HG02938 (cell line): ENCODE measurements at regions not wholly inside any gene's neighbourhood (a gene's known extent, or its start where the extent isn't known, plus 50 kb on each side); places are given as distances from the start of the nearest gene placed in this dataset.
"Not testable (repeated sequence)": the region's sequence is repeated elsewhere in the genome, so short reads cannot be mapped to it uniquely, and the experiment has no call there.

Experiments
- ATAC-seq: cut with Tn5 transposase; IDR thresholded peaks from one replicate; pipeline ENCODE4 v1.9.1; 2021; ENCODE audit warnings: mild to moderate bottlenecking, moderate library complexity; ENCODE audit not compliant: unreplicated experiment

DNA sequence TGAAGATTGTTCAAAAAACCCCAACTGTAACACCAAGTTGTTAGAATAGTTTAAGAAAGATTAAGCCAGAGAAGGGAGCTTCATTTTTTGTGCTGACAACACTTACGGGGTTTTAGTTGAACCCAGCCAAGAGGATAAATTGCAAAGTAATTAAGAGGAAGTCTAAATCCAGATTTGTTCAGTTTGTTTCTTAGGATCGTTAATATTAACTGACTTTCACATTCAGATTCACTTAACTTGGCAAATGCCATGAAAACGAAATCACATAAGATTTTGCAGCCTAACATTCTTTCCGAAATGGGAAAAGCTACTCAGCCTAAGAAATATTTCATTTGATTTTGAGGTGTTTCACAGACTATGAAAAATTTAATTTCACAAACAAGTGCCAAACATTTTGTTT lies 511.3 kb downstream of the TRIML1 start:
- no peak for ATAC-seq

GRCh38 chr4:188657365-188657764 lies 518.1 kb downstream of the TRIML1 start:
- no peak for ATAC-seq

- ATAC-seq = no peak
Observed at GRCh38 chr4:188658958-188659522, 519.8 kb downstream of the TRIML1 start.

DNA sequence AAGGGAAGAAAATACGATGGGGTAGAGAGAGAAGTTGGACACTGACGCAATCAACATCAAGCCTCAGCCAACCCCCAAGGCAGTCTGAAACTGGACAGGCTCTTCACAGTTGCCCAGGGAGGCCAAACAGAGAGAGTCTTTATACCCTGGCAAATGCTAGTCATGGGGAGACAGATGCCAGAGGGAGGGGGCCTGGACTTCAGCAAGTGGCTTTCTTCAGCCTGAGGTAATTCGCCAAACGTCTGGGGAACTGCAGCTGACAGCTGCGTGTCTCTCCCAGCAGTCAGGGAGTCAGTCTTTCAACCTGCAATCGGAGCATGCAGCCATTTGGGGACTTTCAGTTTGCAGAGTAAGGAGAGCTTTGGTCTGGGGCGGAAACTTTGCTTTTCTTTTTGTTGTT lies 521.6 kb downstream of the TRIML1 start:
- no peak for ATAC-seq

DNA sequence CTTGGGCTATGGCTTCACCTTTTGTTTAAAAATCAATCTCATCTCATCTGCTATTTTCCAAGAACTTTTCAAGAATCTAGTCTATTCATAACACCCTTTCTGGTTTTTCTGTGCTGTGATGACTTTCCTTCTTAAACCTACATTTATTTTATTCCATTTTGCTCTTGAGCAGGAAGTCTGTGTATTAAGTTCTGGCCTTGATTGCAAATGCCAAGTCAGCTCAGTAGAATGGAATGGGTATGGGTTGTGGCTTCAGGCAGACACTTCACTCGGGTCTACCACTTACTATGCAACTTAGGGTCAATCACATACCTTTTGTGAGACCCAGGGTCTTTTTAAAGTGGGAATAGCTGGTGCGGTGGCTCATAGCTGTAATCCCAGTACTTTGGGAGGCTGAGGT lies 522.3 kb downstream of the TRIML1 start:
- ATAC-seq = no peak

- no peak for ATAC-seq
Observed at GRCh38 chr4:188663369-188663768, 524.1 kb downstream of the TRIML1 start.

DNA sequence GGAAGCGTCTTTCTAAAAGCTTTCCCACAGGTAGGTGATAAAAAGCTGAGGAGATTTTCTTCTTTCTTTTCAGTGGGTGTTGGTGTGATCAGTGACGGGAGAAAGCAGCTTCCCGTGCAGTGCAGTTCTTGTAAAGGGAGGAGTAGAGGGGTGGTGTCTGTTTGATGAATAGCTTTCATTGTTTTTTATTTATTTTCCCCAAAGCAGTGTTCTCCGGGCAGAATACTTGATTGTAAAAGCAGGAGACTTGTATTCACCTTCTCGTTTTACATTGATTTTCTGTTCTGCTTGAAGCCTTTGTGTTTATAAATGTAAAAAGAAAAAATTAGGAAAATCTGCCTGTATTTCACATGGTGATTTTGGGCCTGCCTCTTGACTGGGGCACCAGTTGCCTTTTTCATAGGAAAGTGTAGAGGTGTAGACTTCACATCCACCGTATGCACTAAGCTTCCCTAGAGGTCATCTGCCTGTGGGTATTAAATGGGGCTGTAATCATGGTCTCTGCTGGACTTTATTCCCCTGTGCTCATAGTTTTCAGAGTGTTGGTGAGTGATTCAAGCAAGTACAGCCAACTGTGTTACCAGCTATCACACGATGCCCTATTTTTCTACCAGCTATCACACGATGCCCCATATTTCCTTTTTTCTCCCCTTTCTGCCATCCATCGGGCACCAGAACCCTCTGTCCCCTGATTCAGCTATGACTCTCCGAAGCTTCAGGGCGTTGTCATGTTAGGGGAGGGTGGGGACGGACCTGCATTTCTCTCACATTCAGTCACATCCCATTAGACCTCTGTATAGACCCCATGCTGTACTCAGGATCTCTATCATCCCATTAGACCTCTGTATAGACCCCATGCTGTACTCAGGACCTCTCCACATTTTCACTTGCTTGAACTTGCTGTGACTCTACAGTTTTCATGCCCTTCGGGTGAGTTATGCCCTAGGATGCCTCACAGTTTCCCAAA lies 526.5 kb downstream of the TRIML1 start:
- ATAC-seq = no peak

GRCh38 chr4:188678691-188679090 lies 539.5 kb downstream of the TRIML1 start:
- ATAC-seq = not testable (repeated sequence)

DNA sequence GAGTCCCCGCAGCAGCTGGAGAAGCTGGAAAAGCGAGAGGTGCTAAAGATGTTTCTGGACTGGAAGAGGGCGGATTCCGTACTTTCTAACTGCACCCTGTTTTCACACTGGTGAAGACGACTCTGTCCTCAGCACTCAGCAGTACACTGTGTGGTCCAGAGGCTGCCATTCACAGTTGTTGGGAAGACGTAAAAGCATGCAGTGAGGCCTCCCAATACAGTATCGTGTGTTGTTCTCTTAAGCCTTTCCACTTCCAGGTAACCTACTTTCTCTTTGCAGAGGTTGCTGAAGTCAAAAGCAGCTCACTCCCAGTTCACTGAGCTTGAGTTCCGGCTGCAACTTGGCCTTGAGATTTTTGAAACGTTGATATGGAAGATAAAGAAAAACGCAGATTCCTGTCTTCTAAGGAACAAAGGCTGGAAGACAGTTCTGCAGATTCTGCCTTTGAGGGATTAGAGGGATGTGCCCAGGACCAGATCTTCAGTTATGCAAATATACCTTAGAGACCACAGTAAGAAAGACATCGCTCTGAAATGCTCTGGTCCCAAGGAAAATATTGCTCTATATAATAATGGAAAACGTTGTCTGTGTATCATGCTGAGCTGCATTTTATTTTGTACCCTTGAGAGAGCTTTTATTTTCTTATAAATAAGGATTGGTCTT lies 540.9 kb downstream of the TRIML1 start:
- ATAC-seq = no peak

GRCh38 chr4:188680667-188681063 lies 541.4 kb downstream of the TRIML1 start:
- ATAC-seq = no peak

DNA sequence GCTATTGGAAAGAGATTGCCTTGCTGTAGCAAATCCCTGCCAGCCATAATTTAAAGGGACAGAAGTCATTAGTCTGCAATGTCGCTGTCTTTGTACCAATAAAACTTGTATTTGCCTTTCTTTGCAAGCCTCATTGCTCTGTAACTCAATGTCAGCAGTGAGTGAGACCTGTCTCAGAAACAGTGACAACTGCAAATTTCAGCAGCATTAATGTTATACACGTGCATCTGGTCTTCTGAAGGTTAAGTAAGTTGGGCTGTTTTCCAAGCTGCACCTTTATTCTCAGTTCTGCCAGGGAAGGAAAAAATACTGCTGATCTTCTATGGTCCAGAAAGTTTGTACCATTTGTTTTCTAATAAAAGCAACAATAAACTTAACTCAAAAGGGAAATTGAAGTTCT lies 543.1 kb downstream of the TRIML1 start:
- no peak for ATAC-seq

- no peak for ATAC-seq
Observed at GRCh38 chr4:188683571-188683970, 544.3 kb downstream of the TRIML1 start.

GRCh38 chr4:188688956-188689355 lies 549.7 kb downstream of the TRIML1 start:
- no peak for ATAC-seq

DNA sequence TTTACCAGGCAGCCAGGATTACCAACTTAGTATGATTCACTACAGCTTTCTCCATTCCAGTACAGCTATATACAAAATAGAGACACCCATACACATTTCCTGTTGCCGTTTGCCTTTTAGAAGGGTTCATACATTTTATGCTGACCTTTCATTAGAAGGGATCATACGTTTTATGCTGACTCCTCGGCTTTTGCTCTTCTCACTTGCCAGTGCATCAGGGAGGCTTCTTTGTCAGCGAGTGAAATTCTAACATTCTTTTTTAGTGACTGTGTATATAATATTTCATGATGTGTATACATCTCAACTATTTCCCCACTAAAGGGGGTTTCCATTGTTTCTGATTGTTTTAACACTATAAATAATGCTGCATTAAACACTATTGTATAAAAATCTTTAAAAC lies 552.6 kb downstream of the TRIML1 start:
- ATAC-seq = no peak

- no peak for ATAC-seq
Observed at GRCh38 chr4:188695261-188695660, 556.0 kb downstream of the TRIML1 start.

GRCh38 chr4:188697243-188697642 lies 558.0 kb downstream of the TRIML1 start:
- no peak for ATAC-seq

- ATAC-seq = no peak
Observed at GRCh38 chr4:188701952-188702351, 562.7 kb downstream of the TRIML1 start.

DNA sequence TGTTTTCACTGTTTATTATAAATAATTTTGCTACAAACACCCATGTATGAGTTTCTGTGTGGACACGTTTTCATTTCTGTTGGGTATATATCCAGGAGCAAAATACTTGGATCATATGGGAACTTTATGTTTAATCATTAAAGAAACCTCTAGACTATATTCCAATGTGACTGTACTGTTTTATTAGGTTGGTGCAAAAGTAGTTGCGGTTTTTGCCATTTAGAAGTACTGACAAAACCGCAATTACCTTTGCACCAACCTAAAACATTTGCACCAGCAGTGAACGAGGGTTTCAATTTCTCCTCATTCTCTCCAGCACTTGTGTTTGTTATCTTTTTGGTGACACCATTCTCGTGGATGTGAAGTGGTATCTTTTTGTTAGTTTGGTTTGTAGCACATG lies 565.0 kb downstream of the TRIML1 start:
- ATAC-seq = no peak

- no peak for ATAC-seq
Observed at GRCh38 chr4:188707036-188707435, 567.8 kb downstream of the TRIML1 start.

- ATAC-seq = no peak
Observed at GRCh38 chr4:188714501-188714900, 575.3 kb downstream of the TRIML1 start.

DNA sequence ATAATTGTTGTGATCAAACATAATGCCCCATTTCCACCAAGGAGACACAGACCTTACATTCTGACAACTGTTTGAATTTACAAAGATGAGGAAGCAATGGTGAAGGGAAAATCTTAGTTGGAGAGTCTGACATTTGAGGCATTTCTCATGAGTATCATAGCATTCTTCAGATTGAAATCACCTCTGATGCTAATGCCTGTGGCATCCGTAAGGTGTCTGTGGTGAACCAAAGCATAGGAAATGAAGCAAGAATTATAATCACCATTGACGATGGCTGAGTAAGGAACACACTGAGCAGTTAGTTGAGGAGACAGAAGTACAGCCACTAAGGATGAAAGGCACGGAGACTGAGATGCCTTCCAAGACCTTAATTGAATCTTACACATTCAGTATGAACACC lies 575.7 kb downstream of the TRIML1 start:
- no peak for ATAC-seq

DNA sequence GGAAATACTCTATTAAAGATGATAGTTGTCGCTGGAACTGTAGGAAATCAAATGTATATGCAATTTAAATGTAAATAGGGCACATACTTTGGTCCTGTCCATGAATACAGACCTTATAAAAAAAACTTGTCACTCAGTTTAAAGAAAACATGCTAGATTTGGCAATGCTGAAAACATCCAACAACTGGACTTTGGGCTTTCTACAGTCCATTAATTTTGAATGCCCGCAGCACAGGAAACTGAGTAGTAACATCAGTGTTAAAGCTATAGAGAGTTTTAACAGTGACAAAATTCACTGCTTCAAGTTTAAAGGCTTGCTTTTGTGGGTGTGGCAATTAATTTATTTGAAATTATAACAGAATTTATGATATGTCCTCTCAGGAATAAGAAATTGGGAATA lies 578.4 kb downstream of the TRIML1 start:
- ATAC-seq = no peak
